ENCODE measurements at regions not wholly inside any gene's neighbourhood (a gene's known extent, or its start where the extent isn't known, plus 50 kb on each side); places are given as distances from the start of the nearest gene placed in this dataset.
"Not testable (repeated sequence)": the region's sequence is repeated elsewhere in the genome, so short reads cannot be mapped to it uniquely, and the experiment has no call there.

DNA sequence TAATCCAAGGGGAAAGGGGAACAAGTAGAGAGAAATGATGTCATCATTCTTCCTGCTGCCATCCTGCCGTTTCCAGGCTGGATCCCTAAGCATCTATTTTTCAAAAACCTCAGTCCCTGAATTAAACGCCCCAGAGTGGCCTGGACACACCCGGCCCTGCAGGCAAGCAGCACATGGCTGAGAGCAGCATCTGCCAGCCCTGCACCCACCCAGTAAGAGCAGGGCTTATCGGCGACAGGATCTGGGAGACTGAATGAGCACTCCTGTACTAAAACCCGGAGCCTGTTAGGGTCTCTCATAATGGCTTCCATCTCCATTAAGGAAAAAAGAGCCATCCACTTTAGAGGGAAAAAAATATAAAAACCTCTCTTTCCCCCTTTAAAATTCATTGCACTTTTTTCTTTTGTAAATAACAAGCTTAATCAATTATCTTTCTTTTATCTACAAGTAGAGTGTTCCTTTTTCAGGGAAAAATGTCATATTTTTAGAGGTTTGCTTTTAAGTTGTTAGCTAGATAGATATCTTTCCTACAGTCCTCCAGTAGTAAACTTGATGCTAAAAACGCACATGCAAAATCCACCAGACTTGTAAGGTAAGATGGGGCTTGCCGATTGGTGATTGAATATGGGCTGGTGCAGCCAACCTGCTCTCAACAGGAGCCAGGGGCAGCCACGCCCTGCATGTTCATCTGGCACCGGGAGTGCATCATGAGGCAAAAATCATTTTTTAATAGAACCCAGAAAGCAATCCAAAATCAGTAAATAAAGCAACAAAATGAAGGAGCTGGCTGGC is 457.8 kb downstream of the EIPR1 start:
- DNase-seq, result no peak

DNA sequence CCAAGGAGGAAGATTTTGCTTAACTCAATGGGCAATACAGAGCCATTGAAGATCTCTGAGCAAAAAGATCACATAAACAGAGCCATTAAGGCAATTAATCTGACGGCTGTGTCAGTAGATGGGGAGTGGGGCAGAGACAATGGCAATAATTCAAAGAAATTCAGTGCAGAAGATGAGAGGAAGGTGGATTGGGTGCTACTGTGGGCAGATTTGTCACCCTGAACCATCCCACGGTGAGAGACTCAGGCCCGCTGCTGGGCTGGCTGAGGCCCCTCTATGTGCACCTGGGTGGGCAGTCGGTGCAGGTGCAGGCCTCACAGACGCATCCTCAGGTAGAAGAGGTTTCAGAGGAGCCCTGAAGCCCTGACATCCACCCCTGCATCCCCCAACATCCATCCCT is 458.6 kb downstream of the EIPR1 start:
- DNase-seq, result no peak

DNA sequence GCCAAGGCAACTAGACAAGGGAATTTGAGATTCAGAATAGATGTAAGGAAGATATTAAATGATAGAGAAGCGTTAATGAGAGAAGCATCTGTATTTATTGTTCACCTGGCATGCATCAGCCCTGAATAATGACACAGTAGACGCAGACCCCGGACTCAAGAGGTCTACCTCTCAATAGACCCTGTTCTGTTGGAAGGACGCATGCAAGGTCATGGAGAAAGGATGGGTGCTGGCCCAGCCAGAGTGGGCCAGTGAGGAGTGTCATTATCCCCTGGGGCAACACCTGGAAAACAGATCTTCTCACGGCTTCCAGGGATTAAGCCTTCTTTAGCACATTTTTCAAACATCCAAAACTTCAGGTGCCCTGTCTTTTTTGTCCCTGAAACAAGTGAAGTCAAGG is 461.0 kb downstream of the EIPR1 start:
- DNase-seq, result no peak

DNA sequence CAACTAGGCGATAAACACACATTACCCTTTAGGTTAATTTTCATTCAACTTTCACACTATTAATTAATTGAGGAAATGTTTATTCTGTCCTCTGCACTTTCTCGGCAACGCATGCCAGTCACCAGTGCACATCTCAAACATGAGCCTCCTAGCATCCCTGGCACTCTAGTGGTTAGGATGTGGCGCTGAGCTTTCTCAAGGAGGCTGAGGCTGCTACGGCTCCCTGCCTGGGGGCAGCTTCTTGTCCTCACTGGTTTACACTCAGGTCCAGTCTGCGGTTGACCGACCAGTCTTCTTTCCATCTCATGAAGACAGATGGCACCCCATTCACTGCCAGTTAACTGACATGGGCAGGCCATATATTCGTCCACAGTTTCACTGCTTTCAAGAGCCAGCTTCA is 463.4 kb downstream of the EIPR1 start:
- no peak for DNase-seq

DNA sequence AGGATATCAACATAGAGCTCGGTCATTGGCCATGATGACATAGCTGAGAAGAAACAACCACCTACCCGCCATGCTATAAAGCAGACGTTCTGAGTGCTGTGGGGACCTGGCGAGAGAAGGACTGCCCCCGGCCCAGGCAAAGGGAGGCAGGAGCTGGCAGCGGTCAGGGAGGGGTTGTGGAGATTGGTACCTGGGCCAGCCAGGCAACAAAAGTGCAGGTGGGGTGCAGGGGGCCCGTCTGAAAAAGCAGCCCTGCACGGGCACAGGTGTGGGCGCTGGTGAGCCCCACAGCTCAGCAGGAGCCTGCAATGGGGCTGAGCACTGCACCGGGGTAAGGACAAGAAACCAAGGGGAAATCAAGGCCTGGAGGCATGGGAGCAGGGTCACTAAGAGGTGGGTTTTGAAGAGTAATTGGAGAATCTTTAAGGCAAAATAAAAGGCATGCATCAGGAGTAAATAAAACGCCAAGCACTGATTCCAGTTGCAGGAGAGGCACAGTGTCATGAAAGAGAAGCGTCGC is 464.0 kb downstream of the EIPR1 start:
- no peak for DNase-seq

DNA sequence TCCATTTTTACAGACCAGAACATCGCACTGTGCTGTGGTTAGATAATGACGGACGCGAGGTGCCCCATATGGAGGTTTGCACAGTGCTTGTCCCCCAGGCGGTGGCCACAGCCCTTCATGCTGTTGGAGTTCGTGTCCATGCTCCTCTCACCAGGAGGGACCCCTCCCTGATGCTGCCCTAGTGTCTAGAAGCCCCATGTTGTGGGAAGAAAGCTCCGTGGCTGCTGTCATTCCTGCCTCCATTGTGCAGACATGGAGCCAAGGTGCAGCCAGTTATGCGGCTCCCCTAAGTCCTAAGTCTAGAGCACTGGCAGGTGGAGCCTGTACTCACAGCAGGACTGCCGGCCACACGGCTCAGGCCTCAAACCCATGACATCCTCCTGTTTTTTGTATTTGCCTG is 464.9 kb downstream of the EIPR1 start:
- DNase-seq, result no peak

DNA sequence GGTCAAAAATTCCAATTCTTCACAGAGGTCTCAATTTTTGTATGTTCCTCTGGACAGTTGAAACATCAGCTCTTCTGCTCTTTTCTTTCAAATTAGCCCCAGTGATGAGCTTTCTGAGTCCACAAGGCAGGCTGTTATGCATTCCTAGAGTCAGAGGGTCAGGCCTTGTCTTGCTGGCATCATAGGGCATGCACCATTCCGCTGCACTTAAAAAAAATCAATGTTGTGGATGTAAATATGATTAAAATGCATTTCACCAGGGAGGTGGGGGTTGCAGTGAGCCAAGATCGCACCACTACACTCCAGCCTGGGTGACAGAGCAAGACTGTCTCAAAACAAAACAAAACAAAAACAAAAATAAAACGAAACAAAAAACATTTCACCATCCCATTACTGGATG is 465.3 kb downstream of the EIPR1 start:
- DNase-seq, result no peak

DNA sequence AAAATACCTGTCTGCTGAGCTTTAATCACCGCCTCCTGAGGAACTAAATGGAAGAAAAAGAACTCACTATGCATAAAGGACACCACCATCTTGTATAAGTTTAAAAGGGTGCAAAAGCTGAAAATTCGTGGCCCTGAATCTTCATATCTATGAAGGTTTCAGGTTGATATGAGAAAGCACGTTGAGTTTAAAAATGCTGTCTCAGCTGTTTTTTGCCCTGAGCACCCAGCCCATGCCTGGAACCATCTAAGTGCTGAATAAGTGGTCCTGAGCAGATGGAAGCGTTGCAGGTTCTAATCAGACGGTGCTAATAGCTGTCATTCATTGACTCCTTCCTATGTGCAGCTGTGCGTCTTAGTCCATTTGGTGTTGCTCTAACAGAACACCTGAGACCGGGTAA is 467.4 kb downstream of the EIPR1 start:
- DNase-seq, result no peak

DNA sequence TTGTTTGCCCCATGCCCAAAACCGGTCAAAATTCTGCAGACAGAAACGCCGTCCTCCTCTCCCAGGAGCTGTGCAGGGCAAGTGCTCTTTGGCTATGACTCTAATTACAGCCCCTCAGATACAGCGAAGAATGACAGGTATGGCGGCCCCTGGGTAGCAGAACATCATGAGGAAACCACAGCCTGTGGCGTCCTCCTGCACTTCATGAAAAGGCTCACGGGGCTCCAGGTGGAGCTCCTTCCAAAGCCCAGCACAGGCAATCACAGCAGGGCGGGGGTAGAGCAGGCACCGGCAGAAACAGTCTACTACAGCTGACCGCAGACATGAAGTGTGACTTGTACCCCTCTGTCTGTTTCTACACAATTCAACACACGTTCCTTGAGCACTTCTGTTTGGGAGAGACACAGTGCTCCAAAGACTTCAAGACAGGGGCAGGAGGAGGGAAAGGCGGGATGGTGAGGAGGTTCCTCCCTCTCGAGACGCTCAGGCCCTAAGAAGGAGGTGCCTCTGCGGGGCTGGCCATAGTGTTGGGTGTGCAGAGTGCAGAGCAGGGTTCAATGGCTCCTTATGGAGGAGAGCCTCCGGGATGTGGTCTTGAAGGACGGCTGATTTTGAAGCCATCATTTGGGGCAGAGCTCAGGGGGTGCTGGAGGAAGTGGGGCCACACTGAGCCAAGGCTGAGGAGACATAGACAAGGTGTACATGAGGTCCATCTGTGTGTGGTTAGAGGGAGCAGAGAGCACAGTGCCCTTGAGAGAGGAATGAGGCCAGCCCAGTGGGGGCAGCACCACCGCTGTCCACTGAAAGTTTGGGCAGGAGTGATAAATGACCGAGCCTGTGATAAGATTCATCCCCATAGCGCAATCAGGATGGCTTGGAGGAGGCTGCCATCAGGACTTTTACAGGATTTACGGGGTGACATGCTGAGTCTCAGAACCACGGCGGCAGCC is 468.3 kb downstream of the EIPR1 start:
- no peak for DNase-seq

DNA sequence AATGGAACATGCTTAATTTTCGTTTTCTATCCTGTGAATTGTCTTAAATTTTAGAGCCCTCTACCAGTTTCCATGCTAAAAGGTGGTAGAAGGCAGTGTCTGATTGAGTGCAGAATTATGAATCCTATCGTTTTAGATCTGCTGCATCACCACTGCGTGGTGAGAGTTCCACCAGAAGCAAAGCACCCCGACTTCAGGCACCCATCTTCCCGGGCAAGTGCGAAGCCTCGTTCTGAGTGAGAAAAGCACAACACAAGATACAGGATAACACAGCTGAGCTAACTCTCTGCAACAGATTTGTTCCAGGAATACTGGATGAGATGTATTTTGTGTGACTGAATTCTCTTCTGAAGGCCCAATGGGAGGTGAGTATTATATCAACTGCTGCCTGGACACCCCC is 471.5 kb downstream of the EIPR1 start:
- DNase-seq, result no peak

DNA sequence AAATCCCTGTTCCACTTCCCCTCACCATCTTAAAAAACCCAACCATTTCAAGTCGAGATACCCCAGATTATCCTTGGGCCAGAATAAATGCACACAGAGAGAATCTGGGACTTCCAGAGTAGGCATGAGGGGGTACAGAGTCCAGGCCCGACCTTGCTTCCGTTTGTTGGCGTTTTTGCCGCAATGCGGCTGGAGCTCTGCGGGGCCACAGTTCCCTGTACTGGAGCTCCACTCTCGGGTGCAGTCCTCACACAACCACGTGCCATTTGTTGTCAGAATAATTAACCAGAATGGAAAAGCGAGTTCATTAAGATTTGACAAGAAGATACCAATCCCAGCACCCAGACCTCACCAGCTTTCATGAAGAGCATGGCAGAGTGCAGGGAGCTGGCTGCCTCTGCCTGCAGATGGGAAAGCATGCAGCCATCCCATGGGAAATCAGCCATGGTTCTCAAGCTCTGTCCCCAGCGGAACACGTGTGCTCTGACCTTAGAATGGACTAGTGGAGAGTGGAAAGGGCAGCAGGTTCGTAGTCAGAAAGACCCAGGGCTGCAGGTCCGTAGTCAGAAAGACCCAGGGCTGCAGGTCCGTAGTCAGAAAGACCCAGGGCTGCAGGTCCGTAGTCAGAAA is 472.8 kb downstream of the EIPR1 start:
- DNase-seq, result no peak

DNA sequence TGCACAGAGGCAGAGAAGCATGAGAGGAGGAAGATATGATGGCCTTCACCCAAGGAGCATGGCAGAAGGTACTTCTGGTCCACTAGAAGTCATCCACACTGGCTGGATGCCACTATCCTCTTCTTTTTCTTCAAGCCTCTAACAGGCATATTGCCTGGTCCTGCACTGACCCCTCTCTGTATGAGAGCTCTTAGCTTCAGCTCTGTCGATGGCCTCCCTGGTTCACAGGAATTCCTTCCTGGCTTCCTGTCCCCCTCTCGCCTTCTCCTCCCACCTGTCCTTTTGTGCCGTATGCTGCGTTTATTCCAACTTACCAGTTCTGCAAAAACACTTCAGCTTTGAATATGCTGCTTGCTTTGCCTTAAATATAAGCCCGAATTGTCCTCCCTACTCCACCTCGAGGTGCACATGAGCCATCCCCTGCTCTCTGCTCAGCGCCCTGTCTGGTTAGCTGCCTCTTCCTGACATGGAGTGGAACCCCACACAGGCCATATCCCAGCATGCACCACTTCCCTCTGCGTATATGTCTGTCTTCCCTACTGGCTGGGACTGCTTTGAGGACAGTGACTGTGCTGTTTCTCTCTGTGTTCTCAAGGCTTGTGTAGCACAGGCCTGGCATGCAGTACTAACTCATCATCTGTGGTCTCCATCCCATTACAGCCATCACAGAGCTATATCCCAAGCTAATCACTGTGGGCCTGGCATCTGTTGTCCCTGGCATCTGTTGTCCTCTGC is 474.9 kb downstream of the EIPR1 start:
- DNase-seq, result no peak

DNA sequence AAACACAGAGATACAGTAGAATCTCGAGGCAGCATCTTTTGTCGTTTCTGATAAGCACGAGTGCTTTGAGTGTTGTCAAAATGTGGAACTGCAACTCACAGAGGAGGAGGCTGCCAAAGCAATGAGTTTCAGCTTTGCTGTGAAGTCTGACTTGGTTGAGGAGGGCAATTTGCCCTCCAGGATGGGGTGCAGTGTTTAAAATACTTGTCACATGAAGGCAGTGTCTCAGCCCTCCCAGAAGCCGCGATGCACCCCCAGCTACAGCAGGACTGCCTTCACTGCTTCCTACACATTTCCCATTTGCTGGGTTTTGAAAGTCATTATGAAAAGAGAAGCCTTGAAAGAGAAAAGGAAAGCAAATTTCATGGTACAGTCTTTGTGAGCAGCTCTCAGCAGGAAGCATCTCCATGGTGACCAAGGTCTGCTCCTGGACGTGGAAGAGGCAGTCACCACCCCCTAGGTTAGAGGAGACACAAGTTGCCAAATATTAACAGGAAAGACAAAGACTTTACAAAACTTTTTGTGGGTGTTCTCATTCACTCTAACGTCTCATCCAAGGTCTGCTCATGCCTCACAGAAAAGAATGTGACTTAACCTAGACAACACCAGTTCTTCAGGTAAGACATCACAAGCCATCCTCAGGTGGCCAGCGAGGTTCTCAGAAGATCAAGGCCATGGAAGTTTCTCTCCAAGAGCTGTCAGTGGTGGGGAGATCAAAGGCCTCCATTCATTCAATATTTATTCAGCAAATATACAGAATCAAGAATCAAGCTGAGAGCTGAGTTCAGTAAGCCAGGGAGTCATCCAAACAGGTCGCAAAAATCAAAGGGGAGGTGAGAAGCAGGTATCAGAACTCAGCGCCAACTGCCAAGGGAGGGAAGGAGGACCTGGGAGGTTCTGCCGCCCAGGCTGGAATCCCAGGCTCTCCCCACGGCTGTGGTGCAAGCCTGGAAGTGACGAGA is 476.0 kb downstream of the EIPR1 start:
- no peak for DNase-seq

DNA sequence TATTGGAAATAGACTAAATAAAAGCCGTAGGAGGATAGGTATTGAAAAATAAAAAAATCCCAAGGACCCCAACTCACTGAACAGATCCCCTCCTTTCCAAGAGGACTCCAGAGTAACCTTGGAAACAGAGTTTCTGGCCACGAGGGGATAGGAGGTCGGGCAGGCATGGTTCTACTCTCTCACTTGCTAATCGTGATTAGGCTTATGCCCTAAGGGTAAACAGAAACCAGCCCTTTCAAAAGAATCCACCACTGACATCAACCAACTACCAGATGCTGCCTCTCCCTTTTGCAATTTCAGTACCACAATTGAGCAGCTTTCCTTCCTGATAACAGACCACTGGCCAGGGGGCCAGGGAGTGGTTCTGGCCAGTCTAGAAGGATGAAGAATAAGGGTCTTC is 477.8 kb downstream of the EIPR1 start:
- no peak for DNase-seq

DNA sequence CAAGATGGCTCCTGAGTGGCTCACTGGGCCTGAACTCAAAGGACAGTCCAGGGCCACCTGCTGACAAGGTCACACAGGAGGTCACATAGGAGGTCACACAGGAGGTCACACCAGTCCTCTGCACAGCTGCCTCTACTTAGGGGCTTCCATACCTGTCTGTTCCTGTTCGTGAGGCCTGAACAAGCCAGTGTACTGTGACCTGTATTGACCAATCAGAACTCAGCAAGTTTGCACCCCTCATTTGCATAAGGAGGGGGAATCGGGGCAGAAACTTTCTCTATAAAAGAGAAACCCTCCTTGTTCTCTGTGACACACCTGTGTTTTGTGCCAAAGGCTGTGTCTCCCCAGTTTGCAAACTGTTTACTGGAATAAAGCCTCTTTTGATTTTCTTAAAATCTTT is 478.9 kb downstream of the EIPR1 start:
- no peak for DNase-seq

DNA sequence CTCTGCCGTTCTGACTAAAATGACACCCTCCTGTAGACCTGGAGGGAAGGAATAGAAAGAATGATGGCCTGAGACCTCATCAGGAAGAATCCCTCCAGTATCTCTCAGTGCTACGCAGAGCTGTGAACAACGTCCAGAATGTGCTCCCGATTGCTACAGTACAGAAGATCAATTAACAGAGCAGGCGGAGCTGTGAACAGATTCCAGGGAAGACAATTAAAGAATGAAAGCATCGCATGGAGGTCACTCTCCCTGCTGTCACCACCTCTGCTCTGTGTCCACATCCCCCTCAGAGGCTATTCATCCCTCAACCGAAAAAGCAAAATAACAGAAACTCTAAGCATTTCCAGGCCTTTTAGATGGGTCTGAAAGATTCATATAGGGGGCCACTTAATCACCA is 481.0 kb downstream of the EIPR1 start:
- DNase-seq, result no peak

DNA sequence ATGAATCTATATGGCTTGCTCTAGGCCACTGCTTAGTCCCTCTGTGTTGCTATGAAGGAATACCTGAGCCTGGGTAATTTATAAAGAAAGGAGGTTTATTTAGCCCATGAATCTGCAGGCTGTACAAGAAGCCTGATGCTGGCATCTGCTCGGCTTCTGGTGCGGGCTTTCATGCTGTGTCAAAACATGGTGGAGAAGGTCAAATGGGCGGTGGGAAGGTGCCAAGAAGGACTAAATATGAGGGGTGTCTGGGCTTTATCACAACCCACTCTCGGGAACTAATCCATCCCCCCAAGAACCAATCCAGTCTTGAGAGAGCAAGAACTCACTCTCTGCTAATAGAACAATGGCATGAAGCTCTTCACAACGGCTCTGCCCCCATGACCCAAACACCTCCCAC is 481.6 kb downstream of the EIPR1 start:
- DNase-seq, result no peak

DNA sequence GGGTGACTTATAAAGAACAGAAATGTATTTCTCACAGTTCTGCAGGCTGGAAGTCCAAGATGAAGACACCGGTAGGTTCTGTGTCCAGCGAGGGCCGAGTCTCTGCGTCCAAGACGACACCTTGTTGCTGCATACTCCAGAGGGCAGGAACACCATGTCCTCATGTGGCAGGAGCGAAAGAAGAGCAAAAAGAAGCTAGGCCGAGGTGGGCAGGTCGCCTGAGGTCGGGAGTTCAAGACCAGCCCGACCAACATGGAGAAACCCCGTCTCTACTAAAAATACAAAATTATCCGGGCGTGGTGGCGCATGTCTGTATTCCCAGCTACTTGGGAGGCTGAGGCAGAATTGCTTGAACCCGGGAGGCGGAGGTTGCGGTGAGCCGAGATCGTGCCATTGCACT is 483.6 kb downstream of the EIPR1 start:
- not testable (repeated sequence) for DNase-seq

DNA sequence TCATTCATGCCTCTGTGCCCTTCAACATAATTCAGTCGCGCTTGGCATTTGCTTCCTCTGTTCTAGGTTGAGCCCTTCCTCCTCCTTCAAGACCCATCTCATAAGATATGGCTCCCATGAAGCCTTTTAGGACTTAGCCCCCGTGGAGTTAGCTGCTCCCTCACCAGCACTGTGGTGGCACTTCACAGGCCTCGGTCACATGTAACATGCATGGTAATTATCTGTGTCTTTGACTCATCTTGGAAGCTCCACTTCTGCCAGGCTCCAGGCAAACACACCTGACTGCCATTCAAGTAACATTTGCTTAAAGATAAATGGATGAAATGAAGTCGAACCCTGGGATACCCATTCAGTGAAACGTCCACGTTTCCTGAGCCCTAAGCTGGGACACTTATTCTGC is 484.7 kb downstream of the EIPR1 start:
- DNase-seq, result no peak

DNA sequence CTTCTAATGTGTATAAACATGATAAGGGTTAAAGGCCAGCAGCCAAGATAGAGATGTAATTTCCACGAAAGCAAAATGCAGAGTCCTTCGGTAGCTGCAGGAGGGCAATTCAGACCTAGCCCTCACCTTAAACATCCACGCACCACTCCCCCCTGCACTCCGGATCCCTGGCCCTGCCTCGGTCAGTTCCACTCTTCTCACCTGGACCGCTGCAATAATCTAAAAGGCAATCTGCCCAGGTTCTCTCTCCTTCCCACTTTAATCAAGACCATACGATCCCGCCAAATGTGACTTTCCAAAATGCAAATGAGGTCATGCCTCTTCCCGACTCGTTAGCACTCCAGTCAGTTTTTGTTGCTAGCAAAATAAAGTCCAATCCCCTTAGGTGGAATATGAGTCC is 485.2 kb downstream of the EIPR1 start:
- DNase-seq, result no peak

DNA sequence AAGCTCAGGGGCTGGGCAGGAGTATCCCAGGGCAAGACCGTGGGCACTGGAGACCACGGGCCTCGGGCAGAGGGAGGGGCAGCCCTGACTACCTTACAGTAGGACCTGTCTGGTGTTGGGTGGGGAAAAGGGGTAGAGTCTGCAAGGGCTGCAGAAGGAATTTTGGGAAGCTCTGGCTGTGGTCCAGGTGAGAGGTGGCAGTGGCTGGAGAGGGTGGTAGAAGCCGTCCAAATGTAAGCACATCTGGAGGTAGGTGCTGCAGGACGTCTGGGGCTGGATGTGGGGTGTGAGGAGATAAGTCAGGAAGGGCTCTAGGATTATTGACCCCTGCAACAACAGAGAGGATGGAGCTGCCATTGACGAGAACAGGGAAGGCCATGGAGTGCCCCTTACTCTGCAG is 486.7 kb downstream of the EIPR1 start:
- no peak for DNase-seq

DNA sequence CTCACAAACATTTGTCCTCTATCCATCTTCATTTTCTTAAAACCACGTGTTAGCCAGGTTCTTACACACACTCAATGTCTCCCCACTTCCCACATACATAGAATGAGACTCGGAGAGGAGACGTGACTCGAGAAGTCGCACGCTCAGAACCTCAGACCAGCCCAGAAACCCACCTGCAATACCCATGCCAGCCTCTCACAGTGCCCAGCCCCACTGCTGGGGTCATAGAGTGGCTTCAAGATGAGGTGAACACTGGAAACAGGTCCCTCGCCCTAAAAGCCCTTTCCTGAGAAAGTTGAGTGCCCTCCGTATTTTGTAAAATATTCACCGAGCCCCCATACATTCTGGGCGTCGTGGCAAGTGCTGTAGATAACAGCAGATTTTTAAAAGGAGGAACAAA is 487.4 kb downstream of the EIPR1 start:
- no peak for DNase-seq
